Neural progenitor cell (in vitro differentiated cells): ENCODE measurements at regions not wholly inside any gene's neighbourhood (a gene's known extent, or its start where the extent isn't known, plus 50 kb on each side); places are given as distances from the start of the nearest gene placed in this dataset.
A peak's percentile ranks its signal among the peaks of the same experiment; 100 is the strongest.

Experiments used
- DNase-seq: peaks from one replicate; pipeline ENCODE4 v3.0.0-alpha.2; 2016; ENCODE audit warnings: low spot score
- H2AFZ ChIP-seq: fragments of 200-600 bp; sonication (generic); replicated peaks from 2 replicates; pipeline ENCODE4 v1.6.1; 2016; ENCODE audit warnings: antibody characterized with exemption
- H3F3A ChIP-seq: fragments of 200-600 bp; sonication (generic); 2 replicates; pipeline ENCODE4 v1.6.1; 2016; ENCODE audit warnings: antibody characterized with exemption, low read depth
- H3K27ac ChIP-seq: fragments of 200-600 bp; sonication (generic); 2 replicates; pipeline ENCODE4 v1.5.1; 2016; ENCODE audit warnings: mild to moderate bottlenecking
- H3K27me3 ChIP-seq: fragments of 200-600 bp; sonication (generic); 2 replicates; pipeline ENCODE4 v1.6.1; 2016; ENCODE audit warnings: mild to moderate bottlenecking, moderate library complexity
- H3K36me3 ChIP-seq: fragments of 200-600 bp; sonication (generic); 2 replicates; pipeline ENCODE4 v1.5.1; 2016
- H3K4me1 ChIP-seq: fragments of 200-600 bp; sonication (generic); 2 replicates; pipeline ENCODE4 v1.6.1; 2016; ENCODE audit warnings: mixed run types
- H3K4me2 ChIP-seq: fragments of 200-600 bp; sonication (generic); 2 replicates; pipeline ENCODE4 v1.6.1; 2016
- H3K4me3 ChIP-seq: fragments of 200-600 bp; sonication (generic); 2 replicates; pipeline ENCODE4 v1.5.1; 2016
- H3K79me2 ChIP-seq: fragments of 200-600 bp; sonication (generic); 2 replicates; pipeline ENCODE4 v1.6.1; 2016; ENCODE audit warnings: low read depth
- H3K9ac ChIP-seq: fragments of 200-600 bp; sonication (generic); 2 replicates; pipeline ENCODE4 v1.6.1; 2016
- H3K9me3 ChIP-seq: fragments of 200-600 bp; sonication (generic); 2 replicates; pipeline ENCODE4 v1.5.1; 2016; ENCODE audit warnings: low read depth
- H4K20me1 ChIP-seq: fragments of 200-600 bp; sonication (generic); 2 replicates; pipeline ENCODE4 v1.6.1; 2016; ENCODE audit warnings: low read depth
- H3K27ac Mint-ChIP-seq: 3 replicates; pipeline ENCODE4 v1.8.0; 2021; ENCODE audit warnings: mixed read lengths
- H3K27me3 Mint-ChIP-seq: 2 replicates; pipeline ENCODE4 v1.8.0; 2022; ENCODE audit warnings: low read depth, mild to moderate bottlenecking, inconsistent platforms, moderate library complexity, mixed read lengths; ENCODE audit not compliant: insufficient read depth
- H3K36me3 Mint-ChIP-seq: 3 replicates; pipeline ENCODE4 v1.8.0; 2021; ENCODE audit warnings: mixed read lengths
- H3K4me1 Mint-ChIP-seq: 3 replicates; pipeline ENCODE4 v1.8.0; 2021; ENCODE audit warnings: mixed read lengths
- H3K4me3 Mint-ChIP-seq: 3 replicates; pipeline ENCODE4 v1.8.0; 2021; ENCODE audit warnings: mild to moderate bottlenecking, moderate library complexity, mixed read lengths
- H3K9me3 Mint-ChIP-seq: 3 replicates; pipeline ENCODE4 v1.8.0; 2020; ENCODE audit warnings: mixed read lengths
- EZH2 ChIP-seq: fragments of 200-600 bp; sonication (generic); IDR thresholded peaks from 2 replicates; pipeline ENCODE4 v1.6.1; 2017; ENCODE audit warnings: antibody characterized with exemption, mild to moderate bottlenecking, moderate library complexity
- EZH2phosphoT487 ChIP-seq: fragments of 200-600 bp; sonication (generic); IDR thresholded peaks from 2 replicates; pipeline ENCODE4 v1.6.1; 2017; ENCODE audit warnings: antibody characterized with exemption
- TF ChIP-seq, protein P1 (sequence below): fragments of 200-600 bp; sonication (generic); IDR thresholded peaks from 2 replicates; pipeline ENCODE4 v1.5.1; 2017; ENCODE audit warnings: antibody characterized with exemption, mild to moderate bottlenecking

DNA sequence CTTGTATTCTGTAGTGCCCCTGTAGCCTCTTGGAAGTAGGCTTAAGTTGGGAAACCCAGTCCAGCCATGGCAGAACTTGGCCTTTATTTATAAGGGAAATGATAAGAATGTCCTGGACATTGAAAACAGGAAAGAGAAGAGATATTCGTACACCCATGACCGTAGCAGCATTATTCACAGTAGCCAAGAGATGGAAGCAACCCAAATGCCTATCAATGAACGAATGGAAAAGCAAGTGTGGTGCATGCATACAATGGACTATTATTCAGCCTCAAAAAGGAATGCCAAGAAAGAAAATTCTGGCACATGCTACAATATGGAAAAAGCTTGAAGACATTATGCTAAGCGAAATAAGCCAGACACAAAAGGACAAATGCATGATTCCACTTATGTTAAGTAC lies 315.3 kb downstream of the CXCL12 start:
- Histone ChIP-seq H3K27me3 (no peaks in the 10 kb centered on the region), H3K4me3 (no peak overlapping the region), H2AFZ (no peak overlapping the region), H3K9ac (no peak overlapping the region), H3K79me2 (no peaks in the 10 kb centered on the region), H3K27ac (no peak overlapping the region), H3K4me1 (no peaks in the 10 kb centered on the region), H3K4me2 (no peak overlapping the region), H4K20me1 (no peaks in the 10 kb centered on the region), H3K9me3 (no peaks in the 10 kb centered on the region), H3F3A (no peaks in the 10 kb centered on the region), H3K36me3 (no peaks in the 10 kb centered on the region)
- Mint-ChIP-seq H3K4me1 (peaks cover 14% of the 10 kb centered on the region), H3K4me3 (peak overlapping the region; percentile 9), H3K9me3 (no peaks in the 10 kb centered on the region), H3K27ac (no peak overlapping the region), H3K36me3 (no peaks in the 10 kb centered on the region), H3K27me3 (peaks cover 4% of the 10 kb centered on the region)
- DNase-seq, result no peak
- TF ChIP-seq EZH2, result no peak
- no peak for TF ChIP-seq EZH2phosphoT487
- TF ChIP-seq, protein P1, sequence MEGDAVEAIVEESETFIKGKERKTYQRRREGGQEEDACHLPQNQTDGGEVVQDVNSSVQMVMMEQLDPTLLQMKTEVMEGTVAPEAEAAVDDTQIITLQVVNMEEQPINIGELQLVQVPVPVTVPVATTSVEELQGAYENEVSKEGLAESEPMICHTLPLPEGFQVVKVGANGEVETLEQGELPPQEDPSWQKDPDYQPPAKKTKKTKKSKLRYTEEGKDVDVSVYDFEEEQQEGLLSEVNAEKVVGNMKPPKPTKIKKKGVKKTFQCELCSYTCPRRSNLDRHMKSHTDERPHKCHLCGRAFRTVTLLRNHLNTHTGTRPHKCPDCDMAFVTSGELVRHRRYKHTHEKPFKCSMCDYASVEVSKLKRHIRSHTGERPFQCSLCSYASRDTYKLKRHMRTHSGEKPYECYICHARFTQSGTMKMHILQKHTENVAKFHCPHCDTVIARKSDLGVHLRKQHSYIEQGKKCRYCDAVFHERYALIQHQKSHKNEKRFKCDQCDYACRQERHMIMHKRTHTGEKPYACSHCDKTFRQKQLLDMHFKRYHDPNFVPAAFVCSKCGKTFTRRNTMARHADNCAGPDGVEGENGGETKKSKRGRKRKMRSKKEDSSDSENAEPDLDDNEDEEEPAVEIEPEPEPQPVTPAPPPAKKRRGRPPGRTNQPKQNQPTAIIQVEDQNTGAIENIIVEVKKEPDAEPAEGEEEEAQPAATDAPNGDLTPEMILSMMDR, result no peak

DNA sequence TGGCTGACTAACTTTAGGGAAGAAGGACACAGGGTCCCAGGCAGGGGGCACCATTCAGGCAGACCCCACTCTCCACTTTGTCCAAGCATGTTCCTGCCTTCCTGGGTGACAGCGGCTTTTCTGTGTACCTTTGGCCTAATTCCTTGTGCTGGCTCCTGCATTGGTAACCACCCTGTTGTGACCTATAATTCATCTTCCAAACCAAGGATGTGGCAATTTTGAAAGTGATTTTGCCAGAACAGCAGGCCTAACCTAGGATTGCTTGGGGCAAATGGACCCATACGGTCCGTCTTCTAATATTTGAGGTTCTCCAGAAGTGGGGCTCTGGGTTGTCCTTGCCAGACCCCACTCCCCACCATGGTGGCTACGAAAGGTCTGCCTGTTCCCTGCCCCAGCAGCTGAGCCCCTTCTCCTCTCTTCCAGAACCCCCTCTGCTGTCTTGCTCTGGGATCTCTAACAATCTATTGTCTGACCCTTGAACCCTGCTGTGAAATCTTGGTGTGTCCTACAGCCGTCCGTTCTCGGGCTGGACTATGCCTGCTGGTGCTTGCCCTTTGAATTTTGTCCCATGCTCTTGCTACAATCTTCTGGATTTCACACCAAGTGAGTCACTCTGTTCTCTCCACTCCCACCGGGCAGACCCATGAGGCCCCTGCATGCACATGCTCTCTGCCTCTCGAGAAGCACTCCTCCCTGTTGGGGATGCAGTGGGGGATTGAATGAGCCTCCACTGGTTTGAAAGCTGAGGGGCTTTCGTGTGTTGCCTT lies 316.0 kb downstream of the CXCL12 start:
- Histone ChIP-seq H3K4me3 (no peak overlapping the region), H3K27ac (no peak overlapping the region), H3K9me3 (no peaks in the 10 kb centered on the region), H4K20me1 (no peaks in the 10 kb centered on the region), H3K36me3 (no peaks in the 10 kb centered on the region), H2AFZ (no peak overlapping the region), H3K4me1 (no peaks in the 10 kb centered on the region), H3K4me2 (no peak overlapping the region), H3K79me2 (no peaks in the 10 kb centered on the region), H3K9ac (no peak overlapping the region), H3F3A (no peaks in the 10 kb centered on the region), H3K27me3 (no peaks in the 10 kb centered on the region)
- no peak overlapping the region for H3K4me3 Mint-ChIP-seq
- TF ChIP-seq EZH2phosphoT487 (no peak), EZH2 (no peak)
- TF ChIP-seq, protein P1, result no peak
- H3K27ac Mint-ChIP-seq, result no peak overlapping the region
- no peaks in the 10 kb centered on the region for H3K9me3 Mint-ChIP-seq
- no peaks in the 10 kb centered on the region for H3K36me3 Mint-ChIP-seq
- DNase-seq, result no peak
- H3K27me3 Mint-ChIP-seq, result peaks cover 4% of the 10 kb centered on the region
- peaks cover 14% of the 10 kb centered on the region for H3K4me1 Mint-ChIP-seq

DNA sequence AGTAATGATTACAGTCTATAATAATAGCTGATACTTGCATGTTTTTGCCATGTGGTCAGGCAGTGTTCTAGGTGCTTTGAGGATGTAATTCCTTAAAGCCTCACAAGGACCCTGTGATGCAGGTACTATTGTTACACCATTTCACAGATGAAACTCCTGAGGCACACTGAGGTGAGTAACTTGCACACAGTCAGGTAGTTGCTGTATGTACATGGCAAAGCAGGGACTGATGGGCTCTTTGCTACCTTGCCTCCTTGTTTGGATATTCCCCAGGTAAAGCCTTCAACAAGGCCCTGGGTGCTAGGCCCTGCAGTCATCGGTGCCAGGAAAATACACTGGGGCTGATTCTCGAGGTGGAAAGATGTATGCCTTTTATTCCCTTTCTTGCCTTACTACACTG lies 317.5 kb downstream of the CXCL12 start:
- no peaks in the 10 kb centered on the region for H3K36me3 Mint-ChIP-seq
- no peaks in the 10 kb centered on the region for H3F3A ChIP-seq
- no peak overlapping the region for H3K27ac Mint-ChIP-seq
- H3K9ac ChIP-seq, result no peak overlapping the region
- H3K27ac ChIP-seq, result no peak overlapping the region
- peaks cover 17% of the 10 kb centered on the region for H3K4me1 Mint-ChIP-seq
- H4K20me1 ChIP-seq, result no peaks in the 10 kb centered on the region
- no peak overlapping the region for H3K4me2 ChIP-seq
- H2AFZ ChIP-seq, result no peak overlapping the region
- TF ChIP-seq EZH2 (no peak), EZH2phosphoT487 (no peak)
- TF ChIP-seq, protein P1, result no peak
- no peaks in the 10 kb centered on the region for H3K4me1 ChIP-seq
- H3K27me3 Mint-ChIP-seq, result peaks cover 6% of the 10 kb centered on the region
- no peak for DNase-seq
- peaks cover 3% of the 10 kb centered on the region for H3K9me3 Mint-ChIP-seq
- H3K79me2 ChIP-seq, result no peaks in the 10 kb centered on the region
- no peak overlapping the region for H3K4me3 ChIP-seq
- H3K36me3 ChIP-seq, result no peaks in the 10 kb centered on the region
- H3K9me3 ChIP-seq, result no peaks in the 10 kb centered on the region
- H3K27me3 ChIP-seq, result no peaks in the 10 kb centered on the region
- no peak overlapping the region for H3K4me3 Mint-ChIP-seq
